Panc1 (cell line): ENCODE measurements at regions not wholly inside any gene's neighbourhood (a gene's known extent, or its start where the extent isn't known, plus 50 kb on each side); places are given as distances from the start of the nearest gene placed in this dataset.

Source experiments
- CTCF ChIP-seq: fragments of 450-650 bp; IDR thresholded peaks from 2 replicates; pipeline ENCODE4 v1.5.1; 2017; ENCODE audit warnings: mild to moderate bottlenecking
- REST ChIP-seq, 2 experiments: IDR thresholded peaks; 2 replicates each; pipeline ENCODE4 v1.6.1; 2011 to 2012; ENCODE audit warnings: low read depth in 2 of 2, control low read depth in 1 of 2, low read length in 1 of 2, mild to moderate bottlenecking in 1 of 2, moderate library complexity in 1 of 2; ENCODE audit not compliant: insufficient read depth in 1 of 2

- TF ChIP-seq CTCF (no peak), REST (IDR thresholded peaks at IDR 0.05; ENCODE audit: insufficient read depth in 1 of 2, low read depth in 2 of 2, low read length in 1 of 2) (no peak)
Measured at GRCh38 chr9:107690021-107690420, 200.5 kb upstream of the KLF4 start.
